H54 (cell line): ENCODE measurements at regions not wholly inside any gene's neighbourhood (a gene's known extent, or its start where the extent isn't known, plus 50 kb on each side); places are given as distances from the start of the nearest gene placed in this dataset.
"Not testable (repeated sequence)": the region's sequence is repeated elsewhere in the genome, so short reads cannot be mapped to it uniquely, and the experiment has no call there.

Source experiments
- DNase-seq: peaks from one replicate; pipeline ENCODE4 v3.0.0; 2011; ENCODE audit warnings: low spot score, mixed read lengths; ENCODE audit not compliant: insufficient read length
- FAIRE-seq: peaks from 3 replicates; lab custom pipeline; 2011; peaks lifted over from hg19 to GRCh38; lab: Jason Lieb, UNC
- POLR2A ChIP-seq: IDR thresholded peaks from 2 replicates; pipeline ENCODE4 v1.6.1; 2011; ENCODE audit warnings: low read depth, mild to moderate bottlenecking, low read length

GRCh38 chr2:82237994-82238662 lies 1933.6 kb upstream of the LRRTM1 start:
- FAIRE-seq, result no peak
- no peak for TF ChIP-seq POLR2A
- no peak for DNase-seq

GRCh38 chr2:82234283-82234874 lies 1929.8 kb upstream of the LRRTM1 start:
- peak; percentile 83 for FAIRE-seq
- no peak for TF ChIP-seq POLR2A
- DNase-seq, result no peak

GRCh38 chr2:82233806-82234205 lies 1929.3 kb upstream of the LRRTM1 start:
- FAIRE-seq (no peak), DNase-seq (no peak)
- TF ChIP-seq POLR2A, result no peak

GRCh38 chr2:82230406-82230805 lies 1925.9 kb upstream of the LRRTM1 start:
- FAIRE-seq, result no peak
- no peak for TF ChIP-seq POLR2A
- no peak for DNase-seq

- FAIRE-seq (no peak), DNase-seq (no peak)
- TF ChIP-seq POLR2A, result no peak
Observed at GRCh38 chr2:82226441-82226840, 1921.9 kb upstream of the LRRTM1 start.

GRCh38 chr2:82224301-82224940 lies 1919.9 kb upstream of the LRRTM1 start:
- DNase-seq, result no peak
- TF ChIP-seq POLR2A, result no peak
- no peak for FAIRE-seq

GRCh38 chr2:82215212-82215611 lies 1910.7 kb upstream of the LRRTM1 start:
- no peak for TF ChIP-seq POLR2A
- FAIRE-seq (no peak), DNase-seq (no peak)

- no peak for TF ChIP-seq POLR2A
- FAIRE-seq (no peak), DNase-seq (no peak)
Observed at GRCh38 chr2:82199493-82199852, 1894.9 kb upstream of the LRRTM1 start.

GRCh38 chr2:82198809-82199492 lies 1894.4 kb upstream of the LRRTM1 start:
- no peak for TF ChIP-seq POLR2A
- DNase-seq, result no peak
- no peak for FAIRE-seq

- no peak for DNase-seq
- FAIRE-seq, result peak; percentile 48
- no peak for TF ChIP-seq POLR2A
Observed at GRCh38 chr2:82182270-82182669, 1877.7 kb upstream of the LRRTM1 start.

GRCh38 chr2:82175210-82175609 lies 1870.7 kb upstream of the LRRTM1 start:
- not testable (repeated sequence) for FAIRE-seq, DNase-seq

- FAIRE-seq (no peak), DNase-seq (no peak)
- no peak for TF ChIP-seq POLR2A
Observed at GRCh38 chr2:82172483-82172882, 1867.9 kb upstream of the LRRTM1 start.

GRCh38 chr2:82169379-82169778 lies 1864.8 kb upstream of the LRRTM1 start:
- TF ChIP-seq POLR2A, result no peak
- FAIRE-seq, result no peak

GRCh38 chr2:82165377-82165776 lies 1860.8 kb upstream of the LRRTM1 start:
- no peak for FAIRE-seq
- TF ChIP-seq POLR2A, result no peak
- no peak for DNase-seq

More at GRCh38 chr2:82169379-82169778, 1864.8 kb upstream of the LRRTM1 start:
- no peak for DNase-seq
